DMS 273 treated with DMSO at 0.1 percent for 48 hours (cell line): ENCODE measurements at regions not wholly inside any gene's neighbourhood (a gene's known extent, or its start where the extent isn't known, plus 50 kb on each side); places are given as distances from the start of the nearest gene placed in this dataset.
"Not testable (repeated sequence)": the region's sequence is repeated elsewhere in the genome, so short reads cannot be mapped to it uniquely, and the experiment has no call there.

Experiments
- DNase-seq: peaks from one replicate; lab custom pipeline; 2025; lab: John Stamatoyannopoulos, UW

DNA sequence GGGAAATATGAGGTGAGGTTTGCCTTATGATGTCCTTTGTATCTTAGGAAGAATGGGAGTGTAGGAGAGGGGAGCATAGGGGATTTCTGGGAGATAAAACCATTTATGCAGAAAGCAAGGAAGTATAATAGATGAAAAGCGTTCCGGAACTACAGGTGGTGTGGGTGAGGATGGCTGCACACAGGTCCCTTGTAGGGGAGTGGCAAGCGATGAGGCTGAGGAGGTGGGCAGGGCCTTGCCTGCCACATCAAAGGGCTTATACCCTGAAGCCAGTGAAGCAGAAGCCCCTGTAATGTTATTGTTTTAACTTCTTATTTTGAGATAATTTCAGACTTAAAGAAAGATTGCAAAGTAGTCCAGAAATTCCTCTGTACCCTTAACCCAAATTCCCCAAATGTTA, 107.3 kb upstream of the IKBKE start:
- DNase-seq = not testable (repeated sequence)

DNA sequence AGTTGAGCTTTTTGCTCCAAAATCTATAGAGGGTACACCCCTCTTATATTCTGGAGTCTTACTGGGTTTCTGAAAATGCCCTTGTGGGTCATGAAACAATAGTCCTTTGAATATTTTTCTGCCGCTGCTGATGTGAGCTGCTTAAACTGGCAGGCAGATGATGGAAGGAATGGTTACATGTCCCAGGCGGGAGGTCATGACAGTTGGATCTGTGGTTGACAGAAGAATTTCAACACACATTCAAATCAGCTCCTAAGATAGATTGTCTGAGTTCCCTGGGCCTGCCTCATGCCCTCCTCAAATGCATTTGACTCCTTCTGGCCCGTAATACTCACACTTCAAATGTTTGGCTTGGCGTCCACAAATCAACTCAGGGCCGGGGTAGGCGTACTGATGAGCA, 105.0 kb upstream of the IKBKE start:
- DNase-seq = not testable (repeated sequence)

DNA sequence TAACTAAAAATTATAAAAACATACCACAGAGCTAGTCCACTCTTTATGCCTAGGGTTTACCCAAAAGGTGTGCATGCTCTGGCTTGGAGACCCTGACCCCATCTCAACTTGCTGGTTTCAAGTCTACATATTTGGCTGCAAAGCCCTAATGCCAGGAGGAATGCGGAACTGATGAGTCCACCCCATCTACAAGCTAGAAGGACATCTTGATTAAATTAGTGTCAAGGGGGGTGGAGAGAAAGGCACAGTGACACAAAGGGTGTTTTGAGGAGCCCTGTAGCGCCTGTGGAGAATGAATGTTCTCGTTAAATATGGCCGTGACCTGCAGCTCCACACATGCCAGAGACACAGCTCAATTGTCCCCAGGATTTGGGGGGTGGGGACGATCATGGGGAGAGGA, 104.1 kb upstream of the IKBKE start:
- DNase-seq = not testable (repeated sequence)

DNA sequence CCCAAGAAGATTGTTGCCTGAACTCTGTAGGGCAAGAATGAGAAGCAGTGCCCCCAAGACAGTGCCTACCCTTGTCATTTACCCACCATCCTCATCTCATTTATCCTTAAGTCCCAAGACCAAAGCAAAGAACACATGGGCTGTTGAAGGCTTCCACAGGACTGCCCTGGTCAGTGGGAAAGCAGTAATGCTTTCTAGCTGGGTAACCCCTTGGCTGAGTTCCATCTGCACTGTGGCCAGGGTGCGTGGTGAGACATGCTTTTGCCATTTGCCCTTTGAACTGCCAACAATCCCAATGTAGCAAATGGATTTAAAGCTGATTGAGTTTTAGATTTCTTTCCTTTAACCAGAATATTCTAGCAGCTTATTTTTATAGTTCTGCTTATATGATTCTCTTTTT, 103.5 kb upstream of the IKBKE start:
- not testable (repeated sequence) for DNase-seq

DNA sequence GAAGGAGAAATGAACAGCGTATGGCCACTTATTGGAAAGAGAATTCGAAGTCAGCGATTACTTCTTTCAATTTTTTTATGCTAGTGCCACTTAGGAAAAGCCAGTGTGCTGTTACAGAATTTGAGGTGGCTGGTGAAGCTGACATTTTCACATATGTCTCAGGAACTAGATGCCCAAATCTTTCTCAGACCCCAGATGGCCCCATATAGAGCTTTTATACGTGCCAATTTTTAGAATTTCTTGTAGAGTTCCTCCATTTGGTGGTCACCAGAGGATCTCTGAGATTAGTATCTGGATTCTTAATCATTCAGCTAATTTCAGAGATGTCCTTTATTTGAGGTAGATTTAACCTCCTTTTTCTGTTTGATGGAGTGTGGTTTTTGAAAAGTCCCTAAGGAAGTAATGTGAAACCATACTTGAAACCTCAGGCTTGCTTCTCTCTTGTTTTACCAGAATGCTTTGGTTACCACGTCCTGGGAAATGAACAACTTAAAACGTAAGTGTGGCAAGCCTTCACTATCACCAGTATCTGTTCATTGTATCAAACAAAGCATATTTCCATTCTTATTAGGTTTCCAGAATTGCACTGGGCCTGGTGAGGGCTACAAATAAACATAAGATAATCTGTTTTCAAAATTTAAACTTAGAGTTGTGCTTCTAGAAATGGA, 102.2 kb upstream of the IKBKE start:
- not testable (repeated sequence) for DNase-seq

DNA sequence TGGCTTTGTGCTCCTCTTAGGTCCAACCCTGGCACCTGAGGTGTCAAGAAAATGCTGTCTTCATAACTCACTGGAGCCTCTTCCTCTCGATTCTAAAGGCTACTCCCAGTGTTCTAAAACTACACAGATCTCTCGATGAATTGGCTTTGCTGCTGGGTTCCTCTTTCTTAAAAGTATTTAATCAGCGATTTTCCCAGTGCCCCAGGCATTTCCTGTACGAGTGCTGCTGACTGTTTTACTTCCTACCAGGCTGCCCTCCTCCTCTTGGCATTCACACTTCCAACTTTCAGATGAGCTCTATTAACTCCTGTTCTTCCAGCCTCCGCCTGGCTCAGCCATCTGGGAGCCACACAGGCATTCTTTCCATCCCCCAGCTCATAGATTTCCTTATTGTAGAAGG, 95.6 kb upstream of the IKBKE start:
- not testable (repeated sequence) for DNase-seq

DNA sequence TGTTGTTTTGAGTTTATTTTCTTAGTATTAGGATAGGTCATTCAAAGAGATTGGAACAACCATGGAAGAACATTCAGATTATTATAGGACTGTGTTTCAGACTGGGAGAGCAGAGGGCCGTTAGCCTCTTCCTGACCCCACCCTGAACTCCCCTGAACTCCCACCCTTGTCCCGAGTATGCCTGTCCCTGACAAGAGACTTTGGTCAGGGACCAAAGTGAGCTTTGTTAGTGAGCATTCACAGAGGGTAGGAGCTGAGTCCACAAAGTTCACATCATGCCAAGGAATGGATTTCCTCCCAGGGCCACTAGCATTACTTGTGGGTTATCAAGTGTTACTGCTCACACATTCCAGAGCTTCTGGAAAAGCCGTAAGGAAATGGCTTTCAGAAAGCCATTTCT, 94.7 kb upstream of the IKBKE start:
- not testable (repeated sequence) for DNase-seq

DNA sequence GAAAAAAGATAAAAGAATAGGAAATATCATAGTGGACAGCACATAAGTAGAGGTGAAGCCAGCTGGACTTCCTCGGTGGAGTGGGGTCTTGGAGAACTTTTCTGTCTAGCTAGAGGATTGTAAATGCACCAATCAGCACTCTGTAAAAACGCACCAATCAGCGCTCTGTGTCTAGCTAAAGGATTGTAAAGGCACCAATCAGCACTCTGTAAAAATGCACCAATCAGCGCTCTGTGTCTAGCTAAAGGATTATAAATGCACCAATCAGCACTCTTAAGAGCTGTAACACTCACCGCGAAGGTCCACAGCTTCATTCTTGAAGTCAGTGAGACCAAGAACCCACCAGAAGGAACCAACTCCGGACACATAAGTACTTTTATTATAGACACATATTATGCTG, 91.8 kb upstream of the IKBKE start:
- DNase-seq = not testable (repeated sequence)

DNA sequence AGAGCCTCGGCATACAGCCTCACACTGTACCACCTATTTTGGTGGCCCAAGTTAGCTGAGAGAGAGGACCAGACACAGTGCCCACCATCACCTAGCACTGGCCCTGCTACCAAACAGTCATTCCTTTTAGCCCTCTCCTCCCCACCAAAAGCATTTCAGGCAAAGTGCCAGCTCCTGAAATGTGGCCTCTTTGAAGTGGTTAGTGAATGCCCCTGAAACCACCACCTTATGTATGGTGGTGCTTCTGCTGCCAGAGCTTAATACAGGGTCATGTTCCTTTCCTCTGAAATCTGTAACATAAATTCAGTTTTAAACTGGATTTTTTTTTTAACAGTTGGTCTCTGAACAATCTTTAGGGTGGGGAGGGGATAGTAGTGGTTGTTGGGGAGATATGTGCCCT, 91.0 kb upstream of the IKBKE start:
- DNase-seq = not testable (repeated sequence)

DNA sequence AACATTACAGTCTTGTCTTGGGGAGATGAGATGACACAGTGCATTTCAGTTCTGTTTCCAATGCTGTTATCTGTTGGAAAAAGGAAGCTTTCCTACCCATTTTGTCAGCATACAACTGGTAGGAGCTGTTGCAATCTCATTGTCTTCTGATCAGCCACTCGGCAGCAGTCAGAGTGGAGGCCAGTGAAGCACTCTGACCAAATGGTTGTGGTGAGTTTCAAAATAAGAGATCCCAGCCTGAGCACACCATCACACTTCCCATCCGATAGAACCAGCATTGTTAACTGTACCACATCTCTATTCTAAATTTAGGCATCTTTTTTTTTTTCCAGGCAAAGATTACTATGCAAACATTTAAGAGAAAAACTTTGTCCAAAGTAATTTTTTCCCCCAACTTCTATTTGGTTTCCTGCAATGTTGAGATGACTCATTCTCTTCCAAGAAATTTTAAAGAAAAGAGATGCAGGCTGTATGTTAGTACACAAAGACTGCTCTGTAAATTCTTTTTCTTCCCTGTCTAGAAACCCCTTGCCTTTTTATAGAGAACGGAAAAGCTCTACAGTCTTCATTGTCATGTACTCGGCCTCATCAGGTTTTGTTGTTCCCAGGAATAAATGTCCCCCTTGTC, 90.0 kb upstream of the IKBKE start:
- not testable (repeated sequence) for DNase-seq

DNA sequence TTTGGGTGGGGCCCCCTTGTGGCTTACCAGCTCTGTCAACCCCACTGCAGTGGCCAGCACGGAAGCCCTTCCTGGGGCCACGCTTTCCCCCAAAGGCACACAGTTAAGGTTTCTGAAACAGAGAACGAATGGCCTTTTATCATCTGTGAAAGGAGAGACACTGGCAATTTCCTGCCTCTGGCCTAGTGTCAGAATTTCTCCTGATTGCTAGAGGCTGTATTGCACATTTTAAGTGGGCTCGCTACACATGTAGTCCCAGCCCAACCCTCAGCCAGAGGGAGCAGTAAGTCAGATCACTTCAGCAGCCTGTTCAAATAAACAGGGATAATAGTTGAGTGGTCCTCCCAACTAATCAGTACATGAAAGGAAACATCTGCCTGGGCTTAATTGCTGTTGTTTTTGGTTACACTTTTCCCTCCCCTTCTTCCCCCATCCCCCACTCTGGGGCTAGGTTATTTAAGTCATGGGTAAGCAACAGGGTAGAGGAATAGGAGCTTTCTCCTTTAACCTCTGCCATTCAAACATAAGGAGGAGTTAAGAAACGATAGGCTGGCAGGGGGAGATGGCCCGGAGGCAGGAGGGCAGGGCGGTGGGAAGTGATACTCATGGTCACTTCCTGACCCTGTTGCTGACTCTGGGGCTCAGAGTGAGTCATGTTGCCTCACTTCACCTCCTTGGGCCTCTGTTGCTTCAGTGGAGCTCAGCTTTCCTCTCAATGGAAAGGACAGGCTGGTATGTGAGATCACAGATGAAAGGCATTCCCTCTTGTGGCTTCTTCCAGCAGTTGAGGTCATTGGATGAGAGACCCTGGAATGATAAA, 89.3 kb upstream of the IKBKE start:
- DNase-seq = not testable (repeated sequence)

DNA sequence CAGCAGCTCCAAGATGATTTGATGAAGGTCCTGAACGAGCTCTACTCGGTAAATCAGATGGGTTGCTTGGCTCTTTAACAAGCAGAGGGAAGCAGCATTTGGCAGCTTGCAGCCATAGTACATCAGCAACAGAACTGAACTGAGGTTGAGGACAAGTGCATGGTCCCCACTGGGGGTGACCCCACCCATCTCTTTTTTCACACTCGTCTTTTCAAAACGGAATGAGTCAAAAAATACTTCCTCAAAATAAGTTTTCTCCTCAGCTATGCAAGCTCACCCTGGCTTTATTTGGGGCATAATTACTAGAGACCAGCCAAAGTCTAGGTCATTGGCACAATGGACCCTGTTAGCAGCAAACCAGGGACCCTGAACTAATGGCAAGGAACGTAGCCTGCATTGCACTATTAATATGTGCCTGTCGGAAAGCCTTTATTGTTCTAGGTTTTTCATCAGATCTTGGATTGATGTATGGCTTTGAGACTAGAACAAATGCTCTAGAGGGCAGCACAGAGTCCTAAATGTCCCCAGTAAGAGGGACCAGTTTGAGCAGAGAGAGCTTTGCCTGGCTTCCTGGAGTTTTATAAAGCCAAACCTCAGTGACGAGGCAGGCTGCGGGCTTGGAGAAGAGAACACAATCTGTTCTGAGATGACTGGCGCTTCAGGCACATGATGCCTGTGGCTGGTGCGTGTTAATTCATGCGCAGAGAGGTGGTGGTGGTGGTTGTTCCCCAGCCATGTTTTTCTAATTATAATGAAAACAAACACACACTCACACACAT, 86.1 kb upstream of the IKBKE start:
- not testable (repeated sequence) for DNase-seq

DNA sequence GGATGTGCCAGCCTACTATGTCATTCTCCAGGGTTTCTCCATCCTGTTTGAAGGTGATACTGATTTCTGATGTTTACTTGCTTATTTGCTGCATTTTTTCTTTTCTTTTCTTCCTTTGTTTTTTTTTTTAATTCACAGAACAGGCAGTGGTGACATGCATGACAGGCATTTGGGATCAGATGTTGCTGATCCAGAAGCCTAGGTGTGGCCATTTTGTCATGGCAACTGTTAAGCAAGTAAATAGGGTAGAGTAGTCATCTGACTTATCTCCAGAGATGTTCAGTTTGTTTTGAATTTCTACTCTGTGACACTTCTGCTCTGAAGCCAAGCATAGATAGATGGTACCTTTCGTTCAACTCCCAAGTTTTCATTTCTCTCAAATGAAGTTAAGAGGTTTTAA, 85.4 kb upstream of the IKBKE start:
- DNase-seq = not testable (repeated sequence)

DNA sequence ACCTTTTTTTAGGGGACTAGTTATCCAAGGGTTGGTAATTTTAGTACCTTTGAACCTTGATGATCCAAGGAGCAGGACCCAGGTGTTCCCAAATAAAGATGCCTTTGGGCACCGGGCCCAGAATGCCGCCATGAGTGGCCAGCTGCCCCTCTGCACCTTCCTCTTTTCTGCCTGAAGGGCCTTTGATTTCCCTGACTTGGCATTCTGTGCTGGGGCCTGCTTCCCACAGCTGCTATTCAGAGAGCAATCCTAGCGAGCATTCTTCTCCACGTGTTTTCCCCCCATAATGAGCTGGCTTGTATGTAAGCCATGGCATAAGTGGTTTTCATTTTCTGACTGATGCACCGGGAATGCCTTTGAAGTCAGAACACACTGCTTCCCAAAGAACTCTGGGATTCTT, 82.6 kb upstream of the IKBKE start:
- DNase-seq = not testable (repeated sequence)

DNA sequence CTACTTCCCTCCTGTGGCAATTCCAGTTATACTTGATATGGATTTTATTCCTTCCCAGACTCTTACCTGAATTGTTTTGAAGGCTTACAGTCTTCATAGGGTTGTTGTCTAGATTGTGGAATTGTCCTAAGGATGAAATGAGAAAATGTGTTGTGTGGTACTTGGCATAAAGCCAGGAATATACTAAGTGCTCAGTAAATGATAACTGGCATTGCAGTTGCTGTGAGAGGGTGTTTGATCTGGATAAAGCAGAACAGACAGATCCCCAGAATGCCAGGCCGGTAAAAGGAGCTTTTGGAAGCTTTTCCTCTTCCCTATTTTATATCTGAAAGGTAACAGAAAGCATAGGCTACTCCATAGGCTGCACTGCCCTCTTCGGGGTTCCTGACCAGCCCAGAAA, 78.4 kb upstream of the IKBKE start:
- not testable (repeated sequence) for DNase-seq

DNA sequence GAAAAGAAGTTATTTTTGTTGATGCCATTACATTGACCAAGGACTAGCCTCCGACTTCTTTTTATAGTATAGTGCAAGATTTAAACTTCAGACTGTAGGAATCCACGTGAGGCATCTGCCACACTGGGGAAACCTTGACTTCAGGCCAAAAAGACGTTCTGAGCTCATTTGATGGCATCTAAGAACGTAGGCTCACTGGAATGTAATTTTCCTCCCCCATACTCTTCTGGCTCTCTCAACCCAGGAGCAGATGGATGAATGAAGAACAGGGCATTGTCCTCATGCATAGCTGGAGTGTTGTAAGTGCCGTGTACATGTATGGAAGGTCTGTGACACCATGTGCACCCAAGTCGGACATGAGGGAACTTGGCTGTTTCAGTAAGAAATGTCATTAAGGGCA, 72.8 kb upstream of the IKBKE start:
- DNase-seq = not testable (repeated sequence)

DNA sequence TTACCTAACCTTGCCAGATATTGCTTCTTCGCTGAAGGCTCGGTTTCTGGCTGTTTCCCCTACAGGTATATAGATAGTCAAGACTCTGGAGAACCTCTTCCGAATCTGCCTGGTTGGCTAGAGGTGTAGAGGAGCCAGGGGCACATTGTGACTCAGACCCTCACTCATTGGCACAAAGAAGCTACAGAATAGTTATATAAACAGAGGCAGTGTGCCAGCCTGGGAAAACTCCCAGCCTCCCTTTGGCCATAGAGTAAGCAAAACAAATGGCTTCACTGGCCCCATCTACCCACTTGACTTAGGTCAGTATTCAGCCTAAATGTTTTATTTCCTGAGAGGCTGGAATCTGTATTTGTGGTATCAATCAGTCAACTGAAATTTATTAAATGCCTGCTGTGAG, 72.0 kb upstream of the IKBKE start:
- not testable (repeated sequence) for DNase-seq

DNA sequence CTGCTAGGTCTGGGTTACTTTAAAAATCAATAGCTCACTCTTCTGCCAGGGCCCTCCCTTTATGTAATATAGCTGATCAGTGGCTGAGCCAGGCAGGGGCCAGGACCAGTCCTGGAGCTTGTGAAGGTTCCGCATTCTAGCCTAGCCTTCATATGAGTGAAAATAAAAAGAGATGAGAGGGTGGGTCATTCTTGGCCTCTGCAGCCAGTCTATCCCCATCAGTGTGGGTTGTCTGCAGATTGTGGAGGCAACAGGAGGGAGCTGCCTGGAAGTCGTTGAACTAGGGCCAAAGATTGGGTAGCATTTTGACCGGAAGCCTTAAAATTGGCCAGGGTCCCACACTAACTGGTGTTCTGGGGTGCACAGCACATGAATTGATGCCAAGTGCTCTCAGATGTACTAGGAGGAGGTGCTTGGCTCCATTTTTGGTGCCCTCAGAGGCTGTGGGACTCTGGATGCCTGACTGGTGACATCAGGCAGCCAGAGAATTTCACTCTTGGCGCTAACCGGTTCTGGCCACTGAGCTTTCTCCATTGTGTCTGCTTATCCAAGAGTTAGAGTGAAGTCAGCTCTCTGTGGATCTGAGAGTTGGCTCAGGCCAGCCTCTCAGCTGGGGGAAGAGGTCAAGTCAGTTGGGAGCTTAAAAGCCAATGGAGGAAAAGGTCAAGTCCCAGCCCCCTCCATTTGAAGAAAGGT, 66.5 kb upstream of the IKBKE start:
- DNase-seq = not testable (repeated sequence)

DNA sequence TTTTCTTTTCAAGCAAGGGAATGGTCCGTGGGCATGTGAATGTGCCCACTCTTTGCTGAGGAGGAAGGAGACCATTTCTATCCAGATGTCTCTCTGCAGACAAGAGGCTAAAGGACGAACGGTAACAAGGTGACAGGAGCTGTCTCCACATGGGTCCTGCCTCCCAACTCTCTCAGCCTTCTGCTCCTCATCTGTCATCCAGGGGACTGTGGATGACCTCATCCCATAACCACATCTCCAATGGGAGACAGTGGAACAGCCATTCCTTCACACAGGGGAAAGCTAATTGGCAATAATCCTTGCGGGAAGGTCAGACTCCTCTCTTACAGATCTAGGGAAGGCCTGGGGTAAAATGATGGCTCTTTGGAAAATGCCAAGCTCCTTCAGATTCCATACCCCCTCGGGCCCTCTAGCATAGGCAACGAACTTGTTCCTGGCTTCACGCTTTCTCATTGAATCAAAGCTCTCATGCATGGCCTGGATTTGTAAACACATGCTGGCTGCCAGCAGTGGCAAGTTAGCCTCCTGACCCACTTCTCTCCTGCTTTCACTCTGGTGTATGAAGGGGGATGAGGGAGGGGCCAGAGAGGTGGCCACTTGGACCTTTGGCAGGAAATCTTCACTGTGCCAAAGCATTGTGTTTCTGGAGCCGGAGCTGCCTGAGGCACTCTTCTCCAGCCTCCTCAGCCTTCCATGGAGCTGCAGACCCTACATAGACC, 65.8 kb upstream of the IKBKE start:
- not testable (repeated sequence) for DNase-seq

DNA sequence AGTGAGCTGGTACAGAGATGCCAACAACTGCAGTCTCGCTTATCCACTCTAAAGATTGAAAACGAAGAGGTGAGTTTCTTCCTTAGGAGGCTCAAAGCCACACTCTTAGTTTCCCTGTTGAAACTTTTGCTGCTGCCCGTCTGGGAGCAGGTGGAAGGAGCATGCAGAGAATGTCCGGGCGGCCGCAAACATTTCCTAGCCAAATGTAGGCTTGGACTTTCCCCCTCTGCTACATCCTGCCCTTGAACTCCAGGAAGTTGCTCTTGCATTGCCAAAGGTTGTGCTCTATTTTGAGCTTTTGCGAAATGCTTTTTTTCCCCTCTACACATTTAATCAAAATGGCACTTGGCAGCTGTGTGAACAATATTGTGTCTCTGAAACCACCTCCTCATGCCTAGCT, 65.0 kb upstream of the IKBKE start:
- not testable (repeated sequence) for DNase-seq
